AG08396 (cell line): ENCODE measurements at regions not wholly inside any gene's neighbourhood (a gene's known extent, or its start where the extent isn't known, plus 50 kb on each side); places are given as distances from the start of the nearest gene placed in this dataset.
"Not testable (repeated sequence)": the region's sequence is repeated elsewhere in the genome, so short reads cannot be mapped to it uniquely, and the experiment has no call there.

Experiments
- DNase-seq: peaks from one replicate; pipeline ENCODE4 v3.0.0; 2012; ENCODE audit warnings: low spot score, mixed read lengths

GRCh38 chr6:150496629-150497028 lies 103.1 kb upstream of the PLEKHG1 start:
- DNase-seq = no peak

GRCh38 chr6:150499882-150500312 lies 99.8 kb upstream of the PLEKHG1 start:
- DNase-seq = no peak

- not testable (repeated sequence) for DNase-seq
Observed at GRCh38 chr6:150500568-150500967, 99.1 kb upstream of the PLEKHG1 start.

- DNase-seq = no peak
Observed at GRCh38 chr6:150503041-150503440, 96.6 kb upstream of the PLEKHG1 start.

GRCh38 chr6:150503586-150504339 lies 95.9 kb upstream of the PLEKHG1 start:
- DNase-seq = no peak

DNA sequence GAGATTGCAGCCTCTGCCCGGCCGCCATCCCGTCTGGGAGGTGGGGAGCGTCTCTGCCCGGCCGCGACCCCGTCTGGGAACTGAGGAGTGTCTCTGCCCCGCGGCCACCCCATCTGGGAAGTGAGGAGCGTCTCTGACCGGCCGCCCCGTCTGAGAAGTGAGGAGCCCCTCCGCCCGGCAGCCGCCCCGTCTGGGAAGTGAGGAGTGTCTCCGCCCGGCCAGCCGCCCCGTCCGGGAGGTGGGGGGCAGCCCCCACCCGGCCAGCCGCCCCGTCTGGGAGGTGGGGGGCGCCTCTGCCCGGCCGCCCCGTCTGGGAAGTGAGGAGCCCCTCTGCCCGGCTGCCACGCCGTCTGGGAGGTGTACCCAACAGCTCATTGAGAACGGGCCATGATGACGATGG lies 92.3 kb upstream of the PLEKHG1 start:
- DNase-seq = not testable (repeated sequence)

DNA sequence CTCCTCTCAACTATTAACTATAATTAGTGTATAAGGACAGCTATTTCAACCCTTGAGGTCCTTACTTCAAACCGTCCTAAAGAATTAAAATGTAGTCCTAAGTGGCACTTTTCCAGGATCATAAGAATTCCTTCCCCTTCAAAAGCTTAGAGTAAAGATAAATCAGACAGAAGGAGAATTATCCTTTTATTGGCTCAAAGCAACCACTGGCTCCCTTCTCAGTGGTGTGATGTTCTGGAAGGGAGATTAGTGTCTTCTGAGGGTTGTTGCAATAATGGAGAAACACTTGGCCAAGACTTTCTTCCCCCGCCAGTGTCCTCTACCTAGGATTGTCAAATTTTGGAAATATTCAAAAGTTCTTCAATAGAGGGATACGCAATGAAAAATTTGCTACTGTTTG lies 89.1 kb upstream of the PLEKHG1 start:
- DNase-seq = no peak

GRCh38 chr6:150511313-150511712 lies 88.4 kb upstream of the PLEKHG1 start:
- DNase-seq = no peak

DNA sequence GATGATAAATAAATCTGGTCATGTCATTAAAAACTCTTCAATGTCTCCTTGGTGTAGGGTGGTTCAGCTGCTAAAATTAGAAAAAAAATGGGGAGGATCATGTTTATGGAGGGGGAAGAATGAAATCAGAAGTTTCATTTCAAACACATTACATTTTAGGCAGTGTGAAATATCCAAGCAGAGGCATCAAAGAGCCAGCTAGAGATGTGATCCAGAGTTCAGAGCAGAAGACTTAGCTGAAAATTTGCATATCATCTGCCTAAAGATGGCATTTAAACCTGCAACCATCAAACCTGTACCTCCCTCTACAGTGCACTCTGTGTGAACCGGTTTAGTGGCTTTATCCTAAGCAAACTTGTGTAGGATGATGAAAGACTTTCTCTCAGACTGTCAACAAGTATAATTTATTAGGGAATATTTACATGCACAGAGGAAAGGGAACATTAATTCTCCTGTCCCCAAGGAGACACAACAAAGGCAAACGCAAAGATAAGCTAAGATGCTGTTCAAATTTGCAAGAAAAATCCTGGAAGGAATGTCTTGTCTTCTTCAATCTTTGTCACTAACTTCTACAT lies 84.8 kb upstream of the PLEKHG1 start:
- no peak for DNase-seq

GRCh38 chr6:150516199-150516598 lies 83.5 kb upstream of the PLEKHG1 start:
- no peak for DNase-seq

DNA sequence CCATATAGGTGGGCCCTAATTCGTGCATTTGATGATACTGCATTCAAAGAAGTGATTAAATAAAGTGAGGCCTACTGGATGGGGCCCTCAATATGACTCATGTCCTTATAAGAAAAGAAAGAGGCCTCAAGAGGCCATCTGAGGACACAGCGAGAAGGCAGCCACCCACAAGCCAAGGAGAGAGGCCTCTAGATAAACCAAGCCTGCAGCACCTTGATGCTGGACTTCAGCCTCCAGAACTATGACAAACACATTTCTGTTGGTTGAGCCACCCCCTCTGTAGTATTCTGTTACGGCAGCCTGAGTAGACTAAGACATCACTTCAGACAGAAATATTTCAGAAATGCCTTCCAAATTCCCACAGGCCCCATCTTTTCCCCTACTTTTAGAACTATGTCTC lies 82.5 kb upstream of the PLEKHG1 start:
- DNase-seq = no peak

DNA sequence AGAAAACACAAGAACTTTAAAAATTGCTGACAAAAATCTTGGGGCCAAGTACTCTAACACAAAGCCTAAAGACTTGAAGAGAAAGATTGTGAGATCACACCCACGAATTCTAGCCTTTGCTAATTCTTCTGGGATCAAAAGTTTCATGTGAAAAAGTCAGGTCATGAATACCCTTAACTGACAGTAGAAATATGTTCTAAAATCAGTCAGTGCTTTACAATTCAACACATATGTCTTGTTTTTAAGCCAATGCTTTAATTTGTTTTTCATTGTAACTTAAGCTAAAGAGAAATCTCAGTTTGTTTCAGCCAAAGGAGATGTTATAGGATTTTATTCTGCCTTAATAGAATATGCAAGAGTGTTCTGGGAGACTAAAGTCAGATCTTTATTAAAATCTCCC lies 78.2 kb upstream of the PLEKHG1 start:
- no peak for DNase-seq

GRCh38 chr6:150523216-150523615 lies 76.5 kb upstream of the PLEKHG1 start:
- not testable (repeated sequence) for DNase-seq

DNA sequence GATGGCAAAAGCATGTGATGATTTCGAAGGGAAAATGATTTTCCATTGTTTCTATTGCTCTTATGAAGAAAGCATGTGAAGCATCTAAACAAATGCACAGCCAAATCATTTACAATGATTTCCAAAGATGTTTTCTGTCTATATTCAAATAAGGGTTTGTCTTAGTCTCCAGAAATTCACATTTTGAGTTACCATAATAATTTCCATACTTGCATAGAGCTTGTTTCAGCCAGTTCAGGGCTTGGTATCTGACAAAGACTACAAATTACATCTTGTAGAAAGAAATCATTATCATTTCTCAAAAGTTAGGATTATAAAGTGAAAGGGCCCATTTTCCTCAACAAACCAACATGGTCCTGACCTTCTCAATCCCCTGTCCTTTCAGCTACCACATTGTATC lies 74.4 kb upstream of the PLEKHG1 start:
- DNase-seq = no peak

- DNase-seq = peak; percentile 17
Observed at GRCh38 chr6:150527100-150527499, 72.6 kb upstream of the PLEKHG1 start.

DNA sequence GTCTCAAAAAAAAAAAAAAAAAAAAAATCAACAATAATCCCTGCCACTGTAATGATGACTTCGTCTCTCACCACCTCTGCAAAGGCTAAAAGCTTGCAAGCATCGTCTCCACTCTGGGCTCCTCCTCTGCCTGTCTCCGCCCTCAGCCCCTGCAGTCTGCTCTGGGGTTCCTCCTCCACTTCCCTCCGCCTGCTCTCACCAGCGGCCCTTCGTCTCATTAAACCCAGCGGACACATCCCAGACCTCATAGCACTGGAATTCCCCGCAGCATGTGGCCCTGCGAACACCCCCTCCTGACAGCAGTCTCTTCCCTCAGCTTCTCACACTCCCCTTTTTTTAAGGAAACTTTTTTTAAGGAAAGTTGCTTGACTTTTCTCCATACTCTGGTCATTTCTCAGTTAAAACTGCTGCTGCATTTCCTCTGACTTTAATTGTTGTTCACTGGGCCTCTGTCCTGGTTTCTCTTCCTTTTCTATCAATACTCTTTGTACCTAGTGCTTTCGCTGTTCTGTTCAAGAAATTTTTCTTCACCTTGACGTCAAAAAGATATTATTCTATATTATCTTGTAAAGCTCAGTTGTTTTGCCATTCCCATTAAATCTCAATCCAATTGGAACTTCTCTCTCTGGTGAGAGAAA lies 70.9 kb upstream of the PLEKHG1 start:
- peak; percentile 10 for DNase-seq

- DNase-seq = no peak
Observed at GRCh38 chr6:150529646-150530045, 70.0 kb upstream of the PLEKHG1 start.

GRCh38 chr6:150531957-150532356 lies 67.7 kb upstream of the PLEKHG1 start:
- no peak for DNase-seq

GRCh38 chr6:150534553-150534952 lies 65.1 kb upstream of the PLEKHG1 start:
- no peak for DNase-seq

DNA sequence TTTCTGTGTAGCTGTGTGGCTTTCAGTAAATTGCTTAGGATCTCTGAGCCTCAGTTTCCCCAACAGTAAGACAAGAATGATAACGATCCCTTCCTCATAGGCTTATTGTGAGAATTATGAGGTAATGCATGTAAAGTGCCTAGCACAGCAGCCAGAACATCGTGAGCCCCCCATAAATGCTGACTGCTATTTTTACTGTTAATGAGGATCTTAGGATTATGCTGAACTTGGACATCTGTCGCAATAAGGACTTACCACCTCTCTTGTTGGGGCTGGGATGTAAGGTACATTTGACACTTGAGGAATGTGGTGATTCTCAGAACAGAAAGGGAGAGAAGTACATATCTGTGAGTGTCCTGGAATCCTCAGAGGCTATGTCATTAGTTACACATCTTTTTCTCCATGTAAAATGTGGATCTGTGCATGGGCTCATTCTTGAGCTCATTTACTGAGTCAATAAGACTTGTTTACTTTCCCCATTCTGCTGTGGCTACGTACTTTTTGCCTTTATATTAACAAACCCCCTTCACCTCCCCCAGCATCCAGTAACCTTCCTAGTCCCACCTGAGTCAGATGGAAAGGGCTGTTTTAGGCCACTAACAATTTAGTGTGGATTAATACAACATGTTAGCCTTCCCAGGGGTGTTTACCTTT lies 64.4 kb upstream of the PLEKHG1 start:
- no peak for DNase-seq

GRCh38 chr6:150535818-150536220 lies 63.9 kb upstream of the PLEKHG1 start:
- DNase-seq = no peak

GRCh38 chr6:150536835-150537234 lies 62.9 kb upstream of the PLEKHG1 start:
- DNase-seq = no peak

DNA sequence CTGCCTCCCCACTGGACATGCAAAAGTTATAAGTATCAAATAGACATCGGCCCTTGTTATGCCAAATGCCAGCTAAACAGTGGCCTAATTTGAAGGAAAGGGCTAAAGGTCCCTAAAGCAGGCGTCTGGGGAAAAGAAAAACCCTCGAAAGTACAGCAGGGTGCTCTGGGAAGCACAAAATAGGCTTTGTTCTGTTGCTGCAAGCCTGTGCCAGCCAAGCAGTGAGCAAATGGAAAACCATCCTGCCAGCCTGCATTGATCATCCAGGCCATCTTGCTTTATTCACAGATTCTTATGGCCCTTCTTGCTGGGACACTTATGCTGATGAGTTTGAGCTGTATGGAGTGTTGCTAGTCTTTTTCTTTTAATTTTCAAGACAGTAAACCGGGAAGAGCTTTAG lies 62.2 kb upstream of the PLEKHG1 start:
- no peak for DNase-seq
